Hippocampal formation (tissue), 2 donors: ENCODE measurements at regions not wholly inside any gene's neighbourhood (a gene's known extent, or its start where the extent isn't known, plus 50 kb on each side); places are given as distances from the start of the nearest gene placed in this dataset.

Experiments used
- DNase-seq, 2 donors: peaks; one replicate each; lab custom pipeline; 2025; lab: John Stamatoyannopoulos, UW

- no peak for DNase-seq
Measured at GRCh38 chr4:81773557-81773956, 301.9 kb upstream of the RASGEF1B start.

GRCh38 chr4:81771721-81772120 is 300.0 kb upstream of the RASGEF1B start:
- no peak for DNase-seq

- no peak for DNase-seq
Measured at GRCh38 chr4:81769244-81769643, 297.5 kb upstream of the RASGEF1B start.

- DNase-seq, result no peak
Measured at GRCh38 chr4:81758574-81759264, 287.0 kb upstream of the RASGEF1B start.

GRCh38 chr4:81757691-81758090 is 286.0 kb upstream of the RASGEF1B start:
- peak; percentile 19 for DNase-seq

- DNase-seq, result no peak
Measured at GRCh38 chr4:81756973-81757372, 285.3 kb upstream of the RASGEF1B start.

- no peak for DNase-seq
Measured at GRCh38 chr4:81756042-81756441, 284.3 kb upstream of the RASGEF1B start.

- DNase-seq, result no peak
Measured at GRCh38 chr4:81754169-81754568, 282.5 kb upstream of the RASGEF1B start.

- no peak for DNase-seq
Measured at GRCh38 chr4:81751531-81752289, 280.0 kb upstream of the RASGEF1B start.

GRCh38 chr4:81747242-81747930 is 275.7 kb upstream of the RASGEF1B start:
- DNase-seq, result peak in 1 of 2 donors; percentile 12

GRCh38 chr4:81746773-81747172 is 275.1 kb upstream of the RASGEF1B start:
- no peak for DNase-seq

- DNase-seq, result no peak
Measured at GRCh38 chr4:81746071-81746470, 274.4 kb upstream of the RASGEF1B start.

- no peak for DNase-seq
Measured at GRCh38 chr4:81745050-81745449, 273.3 kb upstream of the RASGEF1B start.

GRCh38 chr4:81743731-81744435 is 272.2 kb upstream of the RASGEF1B start:
- no peak for DNase-seq

GRCh38 chr4:81740487-81740886 is 268.8 kb upstream of the RASGEF1B start:
- DNase-seq, result peak in 1 of 2 donors; percentile 12

GRCh38 chr4:81738891-81739290 is 267.2 kb upstream of the RASGEF1B start:
- no peak for DNase-seq

GRCh38 chr4:81737865-81738559 is 266.3 kb upstream of the RASGEF1B start:
- no peak for DNase-seq

- DNase-seq, result no peak
Measured at GRCh38 chr4:81736324-81736723, 264.6 kb upstream of the RASGEF1B start.

GRCh38 chr4:81732980-81733379 is 261.3 kb upstream of the RASGEF1B start:
- DNase-seq, result no peak

GRCh38 chr4:81724925-81725329 is 253.2 kb upstream of the RASGEF1B start:
- peak; percentile 49 to 64 for DNase-seq

- DNase-seq, result no peak
Measured at GRCh38 chr4:81723927-81724587, 252.3 kb upstream of the RASGEF1B start.
